MCF 10A (cell line): ENCODE measurements at regions not wholly inside any gene's neighbourhood (a gene's known extent, or its start where the extent isn't known, plus 50 kb on each side); places are given as distances from the start of the nearest gene placed in this dataset.

Experiments
- BruUV-seq: library from RNA; stranded (reverse); fragments of 400-500 nt; replicated peaks from 2 replicates; lab custom pipeline; 2021; lab: Mats Ljungman, UMichigan
- CTCF ChIA-PET: fragments of 300-600 bp; sonication (Branson Sonifier 250); formaldehyde crosslinking; extraction: SDS; loops from one replicate; lab custom pipeline; 2021; ENCODE audit warnings: antibody characterized with exemption, inconsistent platforms; lab: Yijun Ruan, JAX
- POLR2A ChIA-PET: fragments of 300-600, 350-650 bp; sonication (Branson Sonifier 250); formaldehyde crosslinking; extraction: SDS; loops from one replicate; lab custom pipeline; 2020; ENCODE audit warnings: antibody characterized with exemption, inconsistent platforms; lab: Yijun Ruan, JAX
- DNase-seq: peaks from one replicate; pipeline ENCODE4 v3.0.0-alpha.2; 2018; ENCODE audit not compliant: unreplicated experiment
- H3K27ac Mint-ChIP-seq: one replicate; pipeline ENCODE4 v1.8.0; 2022; ENCODE audit warnings: mild to moderate bottlenecking, low read depth, mixed read lengths; ENCODE audit not compliant: unreplicated experiment
- H3K27me3 Mint-ChIP-seq: one replicate; pipeline ENCODE4 v1.8.0; 2022; ENCODE audit warnings: mixed read lengths; ENCODE audit not compliant: insufficient read depth, unreplicated experiment
- H3K36me3 Mint-ChIP-seq: one replicate; pipeline ENCODE4 v1.8.0; 2022; ENCODE audit warnings: mild to moderate bottlenecking, moderate library complexity, mixed read lengths; ENCODE audit not compliant: insufficient read depth, unreplicated experiment
- H3K4me1 Mint-ChIP-seq: one replicate; pipeline ENCODE4 v1.8.0; 2022; ENCODE audit warnings: mixed read lengths; ENCODE audit not compliant: insufficient read depth, unreplicated experiment
- H3K4me3 Mint-ChIP-seq: one replicate; pipeline ENCODE4 v1.8.0; 2022; ENCODE audit warnings: mild to moderate bottlenecking, moderate library complexity, mixed read lengths; ENCODE audit not compliant: unreplicated experiment
- H3K9me3 Mint-ChIP-seq: one replicate; pipeline ENCODE4 v1.8.0; 2022; ENCODE audit warnings: mixed read lengths; ENCODE audit not compliant: unreplicated experiment
- intact Hi-C: fragments of 100-400 bp; cut with micrococcal nuclease; formaldehyde crosslinking; loops from 2 replicates; pipeline ENCODE4 v1.14.1; 2022
- TF ChIP-seq, protein P1 (sequence below): fragments of 200-600 bp; IDR thresholded peaks from one replicate; pipeline ENCODE4 v1.8.0; 2022; ENCODE audit warnings: antibody characterized with exemption, mild to moderate bottlenecking; ENCODE audit not compliant: unreplicated experiment

DNA sequence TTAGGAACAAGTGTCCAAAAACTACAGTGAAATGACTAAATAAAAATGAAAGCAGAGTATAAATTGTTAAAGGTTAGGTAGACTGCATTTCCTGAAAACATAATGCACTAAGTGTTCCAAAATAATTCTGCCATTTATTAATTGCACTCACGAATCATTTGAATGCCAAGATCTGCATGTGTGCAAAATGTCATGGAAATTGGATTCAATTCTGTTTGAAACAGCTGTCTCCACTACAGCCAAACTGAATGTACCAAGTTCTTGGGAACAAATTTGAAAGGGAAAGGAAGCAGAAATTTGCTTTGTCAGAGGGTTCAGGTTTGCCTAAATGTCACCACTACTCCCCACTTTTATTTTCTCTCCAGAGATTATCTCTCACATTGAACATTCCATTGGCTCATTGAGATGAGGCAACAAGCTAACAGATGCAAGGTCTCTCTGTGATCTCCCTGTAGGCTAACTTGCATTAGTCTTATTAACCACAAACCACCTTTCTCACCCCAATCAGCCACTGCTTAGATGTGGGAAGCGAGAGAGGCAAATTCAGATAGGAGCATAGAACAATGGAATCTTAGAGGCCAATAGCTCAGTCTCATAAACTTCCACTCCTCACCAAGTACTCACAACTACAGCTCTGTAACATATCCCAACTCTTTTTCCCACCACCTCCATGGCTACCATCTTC, 226.6 kb downstream of the KDR start:
- intact Hi-C loops, result no loop called here
- DNase-seq, result no peak
- ChIA-PET CTCF (interaction anchor here (0.7 kb wide), 1 partner anchor 46 kb away, joined by 3 read pairs; no protein-coding TSS in a partner anchor), POLR2A (no interaction called here)
- no peak overlapping the region for H3K4me3 Mint-ChIP-seq
- no peaks in the 10 kb centered on the region for H3K36me3 Mint-ChIP-seq
- H3K4me1 Mint-ChIP-seq, result no peaks in the 10 kb centered on the region
- peaks cover 22% of the 10 kb centered on the region for H3K27me3 Mint-ChIP-seq
- TF ChIP-seq, protein P1, sequence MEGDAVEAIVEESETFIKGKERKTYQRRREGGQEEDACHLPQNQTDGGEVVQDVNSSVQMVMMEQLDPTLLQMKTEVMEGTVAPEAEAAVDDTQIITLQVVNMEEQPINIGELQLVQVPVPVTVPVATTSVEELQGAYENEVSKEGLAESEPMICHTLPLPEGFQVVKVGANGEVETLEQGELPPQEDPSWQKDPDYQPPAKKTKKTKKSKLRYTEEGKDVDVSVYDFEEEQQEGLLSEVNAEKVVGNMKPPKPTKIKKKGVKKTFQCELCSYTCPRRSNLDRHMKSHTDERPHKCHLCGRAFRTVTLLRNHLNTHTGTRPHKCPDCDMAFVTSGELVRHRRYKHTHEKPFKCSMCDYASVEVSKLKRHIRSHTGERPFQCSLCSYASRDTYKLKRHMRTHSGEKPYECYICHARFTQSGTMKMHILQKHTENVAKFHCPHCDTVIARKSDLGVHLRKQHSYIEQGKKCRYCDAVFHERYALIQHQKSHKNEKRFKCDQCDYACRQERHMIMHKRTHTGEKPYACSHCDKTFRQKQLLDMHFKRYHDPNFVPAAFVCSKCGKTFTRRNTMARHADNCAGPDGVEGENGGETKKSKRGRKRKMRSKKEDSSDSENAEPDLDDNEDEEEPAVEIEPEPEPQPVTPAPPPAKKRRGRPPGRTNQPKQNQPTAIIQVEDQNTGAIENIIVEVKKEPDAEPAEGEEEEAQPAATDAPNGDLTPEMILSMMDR, result no peak
- BruUV-seq, result no TSS peak
- H3K27ac Mint-ChIP-seq, result no peak overlapping the region
- H3K9me3 Mint-ChIP-seq, result no peaks in the 10 kb centered on the region

GRCh38 chr4:54898056-54898562, 227.3 kb downstream of the KDR start:
- H3K36me3 Mint-ChIP-seq, result no peaks in the 10 kb centered on the region
- H3K27ac Mint-ChIP-seq, result no peak overlapping the region
- DNase-seq, result no peak
- intact Hi-C loops, result no loop called here
- no peaks in the 10 kb centered on the region for H3K4me1 Mint-ChIP-seq
- H3K27me3 Mint-ChIP-seq, result peaks cover 22% of the 10 kb centered on the region
- H3K9me3 Mint-ChIP-seq, result no peaks in the 10 kb centered on the region
- TF ChIP-seq, protein P1, result no peak
- ChIA-PET CTCF (no interaction called here), POLR2A (no interaction called here)
- BruUV-seq, result no TSS peak
- no peak overlapping the region for H3K4me3 Mint-ChIP-seq

DNA sequence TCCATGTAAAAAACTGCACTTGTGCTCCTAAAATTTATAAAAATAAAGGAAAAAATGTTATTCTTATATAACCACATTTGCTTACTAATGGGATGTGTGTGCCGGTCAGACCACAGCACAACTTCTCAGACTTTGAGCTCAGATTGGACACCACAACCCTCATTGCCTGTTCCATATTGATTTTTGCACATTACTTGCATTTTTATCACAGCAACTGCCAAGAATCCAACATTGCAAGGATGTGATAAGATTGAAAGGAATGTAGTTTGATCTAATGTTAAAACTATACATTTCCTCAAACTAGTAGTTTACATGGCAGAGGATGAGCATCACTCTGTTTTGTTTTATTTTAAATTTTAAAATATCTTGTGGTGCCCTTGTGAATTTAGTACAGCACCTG, 227.8 kb downstream of the KDR start:
- no peak for DNase-seq
- ChIA-PET POLR2A (no interaction called here), CTCF (no interaction called here)
- BruUV-seq, result no TSS peak
- Mint-ChIP-seq H3K27me3 (peaks cover 22% of the 10 kb centered on the region), H3K9me3 (no peaks in the 10 kb centered on the region), H3K4me3 (no peak overlapping the region), H3K4me1 (no peaks in the 10 kb centered on the region), H3K27ac (no peak overlapping the region), H3K36me3 (no peaks in the 10 kb centered on the region)
- TF ChIP-seq, protein P1, result no peak
- intact Hi-C loops, result no loop called here

GRCh38 chr4:54882616-54883015, 224.9 kb downstream of the KIT start:
- TF ChIP-seq, protein P1, result no peak
- Mint-ChIP-seq H3K9me3 (no peaks in the 10 kb centered on the region), H3K4me1 (no peaks in the 10 kb centered on the region), H3K27me3 (peaks cover 31% of the 10 kb centered on the region), H3K36me3 (no peaks in the 10 kb centered on the region), H3K27ac (no peak overlapping the region), H3K4me3 (no peak overlapping the region)
- ChIA-PET POLR2A (interaction anchor here (0.7 kb wide), 1 partner anchor 242 kb away, joined by 3 read pairs; no protein-coding TSS in a partner anchor), CTCF (no interaction called here)
- no peak for DNase-seq
- intact Hi-C loops, result no loop called here
- BruUV-seq, result no TSS peak
